K562 (cell line): ENCODE measurements at regions not wholly inside any gene's neighbourhood (a gene's known extent, or its start where the extent isn't known, plus 50 kb on each side); places are given as distances from the start of the nearest gene placed in this dataset.

Source experiments
- ATAC-seq: fragments of 200-7000 bp; cut with Tn5 transposase; 3 replicates; pipeline ENCODE4 v1.9.1; 2020; ENCODE audit warnings: moderate library complexity
- BruUV-seq: library from RNA; stranded (reverse); fragments of 400-500 nt; replicated peaks from 2 replicates; lab custom pipeline; 2021; lab: Mats Ljungman, UMichigan
- CTCF ChIA-PET: fragments of 300-600 bp; formaldehyde crosslinking; extraction: SDS; loops from one replicate; lab custom pipeline; 2021; ENCODE audit warnings: low intra/inter-chr PET ratio; lab: Yijun Ruan, JAX
- POLR2A ChIA-PET: fragments of 300-600, 350-650 bp; sonication (Branson Sonifier 250); formaldehyde crosslinking; extraction: SDS; loops from one replicate; lab custom pipeline; 2021; ENCODE audit warnings: antibody characterized with exemption, inconsistent platforms; lab: Yijun Ruan, JAX
- DNase-seq, 4 experiments: peaks; one replicate each; pipeline versions ENCODE4 v3.0.0 to v3.0.0-alpha.2; 2011 to 2018; ENCODE audit warnings: low spot score in 3 of 4, mixed read lengths in 3 of 4; ENCODE audit errors: extremely low read depth in 1 of 4
- FAIRE-seq: peaks from 2 replicates; lab custom pipeline; 2011; peaks lifted over from hg19 to GRCh38; lab: Jason Lieb, UNC
- H2AFZ ChIP-seq: 2 replicates; pipeline ENCODE4 v1.6.0; 2011; ENCODE audit warnings: low read depth, low read length, control low read depth, inconsistent platforms
- H3K27ac ChIP-seq: fragments of 200-600 bp; 3 replicates; pipeline ENCODE4 v1.8.0; 2011; ENCODE audit warnings: low read depth, mild to moderate bottlenecking, control low read depth, inconsistent platforms, low read length, moderate library complexity, mixed read lengths; ENCODE audit errors: extremely low read depth
- H3K27me3 ChIP-seq, 2 experiments: fragments of 300-600 bp in 1 of 2; 2 replicates in 1 of 2; 3 replicates in 1 of 2; pipeline versions ENCODE4 v1.6.0 to v1.8.0; 2011; ENCODE audit warnings: inconsistent platforms in 2 of 2, low read length in 2 of 2, mild to moderate bottlenecking in 1 of 2, mixed read lengths in 1 of 2, moderate library complexity in 1 of 2; ENCODE audit not compliant: control insufficient read depth in 2 of 2, insufficient read depth in 2 of 2
- H3K36me3 ChIP-seq: fragments of 300-600 bp; 3 replicates; pipeline ENCODE4 v1.8.0; 2011; ENCODE audit warnings: mild to moderate bottlenecking, low read length, inconsistent platforms; ENCODE audit not compliant: control insufficient read depth, insufficient read depth
- H3K4me1 ChIP-seq, 2 experiments: fragments of 200-600 bp in 1 of 2; replicated peaks in 1 of 2; 2 replicates in 1 of 2; 3 replicates in 1 of 2; pipeline versions ENCODE4 v1.5.1 to v1.8.0; 2011; ENCODE audit warnings: inconsistent platforms in 2 of 2, low read length in 2 of 2, mild to moderate bottlenecking in 1 of 2, mixed read lengths in 1 of 2, moderate library complexity in 1 of 2; ENCODE audit not compliant: control insufficient read depth in 2 of 2, insufficient read depth in 2 of 2
- H3K4me2 ChIP-seq: 2 replicates; pipeline ENCODE4 v1.6.1; 2011; ENCODE audit warnings: low read length, control low read depth, inconsistent platforms, mixed read lengths; ENCODE audit not compliant: insufficient read depth
- H3K4me3 ChIP-seq: fragments of 200-600 bp; sonication (generic), shearing (Covaris generic); 2 replicates; pipeline ENCODE4 v1.5.1; 2016; ENCODE audit warnings: control low read depth, inconsistent platforms
- H3K79me2 ChIP-seq: fragments of 200-600 bp; 3 replicates; pipeline ENCODE4 v1.8.0; 2011; ENCODE audit warnings: low read length, inconsistent platforms; ENCODE audit not compliant: control insufficient read depth, insufficient read depth
- H3K9ac ChIP-seq, 2 experiments: 2 replicates each; pipeline versions ENCODE4 v1.6.0 to v1.6.1; 2011; ENCODE audit warnings: low read depth in 2 of 2, low read length in 2 of 2, control low read depth in 1 of 2, inconsistent platforms in 1 of 2, mild to moderate bottlenecking in 1 of 2, mixed read lengths in 1 of 2; ENCODE audit not compliant: insufficient read depth in 1 of 2
- H3K9me1 ChIP-seq: one replicate; pipeline ENCODE4 v1.6.0; 2011; ENCODE audit warnings: inconsistent platforms, mild to moderate bottlenecking, low read length, moderate library complexity; ENCODE audit not compliant: control insufficient read depth, insufficient read depth
- H3K9me3 ChIP-seq: replicated peaks from 2 replicates; pipeline ENCODE4 v1.5.1; 2011; ENCODE audit warnings: low read depth, low read length, inconsistent platforms; ENCODE audit not compliant: control insufficient read depth, insufficient read depth
- H4K20me1 ChIP-seq: replicated peaks from 2 replicates; pipeline ENCODE4 v1.6.1; 2011; ENCODE audit warnings: low read length, inconsistent platforms, mixed read lengths; ENCODE audit not compliant: control insufficient read depth, insufficient read depth
- ELK1 ChIP-seq: sonication (generic); formaldehyde crosslinking; IDR thresholded peaks from 2 replicates; pipeline ENCODE4 v1.8.1; 2022; ENCODE audit warnings: missing genetic modification reagents
- GABPB1 ChIP-seq: sonication (generic); formaldehyde crosslinking; IDR thresholded peaks from 2 replicates; pipeline ENCODE4 v1.8.0; 2022; ENCODE audit warnings: mild to moderate bottlenecking, missing genetic modification reagents
- HCFC1 ChIP-seq: IDR thresholded peaks from 2 replicates; pipeline ENCODE4 v1.6.1; 2012; ENCODE audit warnings: low read depth, low read length, improper control_type of control experiment
- MYNN ChIP-seq, 2 experiments: sonication (generic); formaldehyde crosslinking in 1 of 2; IDR thresholded peaks; 2 replicates each; pipeline versions ENCODE4 v1.5.0 to v1.6.1; 2016 to 2020; ENCODE audit warnings: antibody characterized with exemption in 1 of 2, missing genetic modification reagents in 1 of 2
- NELFE ChIP-seq: IDR thresholded peaks from 2 replicates; pipeline ENCODE4 v1.6.1; 2011; ENCODE audit warnings: mild to moderate bottlenecking; ENCODE audit not compliant: insufficient read depth, insufficient read length
- NFE2L1 ChIP-seq: fragments of 450-650 bp; IDR thresholded peaks from 2 replicates; pipeline ENCODE4 v1.6.1; 2016; ENCODE audit warnings: missing genetic modification characterization, low read depth, mild to moderate bottlenecking, missing compliant biosample characterization, moderate library complexity, borderline replicate concordance
- POLR3A ChIP-seq: IDR thresholded peaks from 2 replicates; pipeline ENCODE4 v1.6.1; 2011; ENCODE audit warnings: borderline replicate concordance, mild to moderate bottlenecking, moderate library complexity; ENCODE audit not compliant: insufficient read length, insufficient read depth; ENCODE audit errors: extremely low read depth
- PTBP1 ChIP-seq: fragments of 200-400 bp; formaldehyde crosslinking; IDR thresholded peaks from 2 replicates; pipeline ENCODE4 v1.6.1; 2017; ENCODE audit warnings: low read depth, low read length
- SMAD1 ChIP-seq: fragments of 150-350 bp; IDR thresholded peaks from 2 replicates; pipeline ENCODE4 v1.6.1; 2014; ENCODE audit warnings: low read length, low read depth; ENCODE audit not compliant: partially characterized antibody
- SMARCB1 ChIP-seq: IDR thresholded peaks from 2 replicates; pipeline ENCODE4 v1.6.1; 2011; ENCODE audit warnings: improper control_type of control experiment, low read depth; ENCODE audit not compliant: insufficient read length
- SMARCE1 ChIP-seq: fragments of 450-650 bp; IDR thresholded peaks from 2 replicates; pipeline ENCODE4 v1.7.1; 2016; ENCODE audit warnings: mild to moderate bottlenecking
- STAT6 ChIP-seq: sonication (generic); formaldehyde crosslinking; IDR thresholded peaks from 2 replicates; pipeline ENCODE4 v1.8.1; 2023; ENCODE audit warnings: mild to moderate bottlenecking, missing genetic modification reagents
- TCF7 ChIP-seq: sonication (generic); IDR thresholded peaks from 2 replicates; pipeline ENCODE4 v1.6.1; 2016; ENCODE audit warnings: antibody characterized with exemption, borderline replicate concordance
- XRCC4 ChIP-seq: IDR thresholded peaks from one replicate; pipeline ENCODE4 v1.6.1; 2011; ENCODE audit not compliant: insufficient read depth, insufficient read length; ENCODE audit errors: extremely low read depth
- ZC3H4 ChIP-seq: sonication (generic); formaldehyde crosslinking; IDR thresholded peaks from 2 replicates; pipeline ENCODE4 v1.9.0; 2021; ENCODE audit warnings: missing genetic modification reagents, borderline replicate concordance
- ZNF175 ChIP-seq: fragments of 200-800 bp; sonication (Bioruptor generic); IDR thresholded peaks from 2 replicates; pipeline ENCODE4 v1.6.1; 2016; ENCODE audit warnings: low read depth, mild to moderate bottlenecking, missing genetic modification characterization, missing compliant biosample characterization
- ZNF224 ChIP-seq: sonication (generic); formaldehyde crosslinking; IDR thresholded peaks from 2 replicates; pipeline ENCODE4 v1.8.0; 2022; ENCODE audit warnings: mild to moderate bottlenecking, missing genetic modification reagents
- ZNF280B ChIP-seq: fragments of 250-450 bp; sonication (Bioruptor Pico); IDR thresholded peaks from 2 replicates; pipeline ENCODE4 v1.5.1; 2021; ENCODE audit warnings: mild to moderate bottlenecking
- WGBS: fragments of 100-300 bp; shearing (Covaris generic); methylation state at CpG from one replicate; pipeline ENCODE4 v1.1.6; 2016; ENCODE audit warnings: low coverage, mixed read lengths; ENCODE audit not compliant: insufficient coverage; ENCODE audit errors: missing lambda C conversion rate; 5-methylcytosine and 5-hydroxymethylcytosine counted together
- in situ Hi-C: fragments of 300-500 bp; cut with MboI; formaldehyde crosslinking; loops from 4 replicates; pipeline ENCODE4 v1.15.0; 2018; ENCODE audit warnings: inconsistent platforms, mixed read lengths
- intact Hi-C: fragments of 100-400 bp; cut with micrococcal nuclease; formaldehyde crosslinking; loops from 2 replicates; pipeline ENCODE4 v1.14.2; 2022

- Histone ChIP-seq H2AFZ (no peak overlapping the region), H3K27ac (no peak overlapping the region), H3K79me2 (no peaks in the 10 kb centered on the region), H3K36me3 (no peaks in the 10 kb centered on the region), H3K4me3 (no peak overlapping the region), H3K9me1 (no peaks in the 10 kb centered on the region), H4K20me1 (no peaks in the 10 kb centered on the region), H3K9ac (no peak overlapping the region), H3K4me1 (no peaks in the 10 kb centered on the region), H3K9me3 (no peaks in the 10 kb centered on the region), H3K4me2 (no peak overlapping the region), H3K27me3 (no peaks in the 10 kb centered on the region)
- FAIRE-seq (no peak), DNase-seq (no peak), ATAC-seq (no peak)
- in situ Hi-C loops (no loop called here), intact Hi-C loops (no loop called here)
- POLR2A ChIA-PET = no interaction called here
- no TSS peak for BruUV-seq
- TF ChIP-seq STAT6 (CRISPR knock-in tag) (no peak), NELFE (no peak), PTBP1 (no peak), GABPB1 (CRISPR knock-in tag) (no peak), TCF7 (no peak), SMAD1 (no peak), POLR3A (no peak), XRCC4 (no peak), MYNN (IDR thresholded peaks at IDR 0.05) (no peak), MYNN (CRISPR knock-in tag; IDR thresholded peaks at IDR 0.05) (no peak), ZNF175 (no peak), NFE2L1 (no peak), ZNF224 (CRISPR knock-in tag) (no peak), ELK1 (CRISPR knock-in tag) (no peak), SMARCE1 (no peak), SMARCB1 (no peak), ZNF280B (CRISPR knock-in tag) (no peak), HCFC1 (no peak), ZC3H4 (no peak)
- CTCF ChIA-PET = no interaction called here
- 0% methylated on average over 1 of the region's 1 CpG for WGBS
Observed at GRCh38 chr4:31325300-31325699, 605.1 kb downstream of the PCDH7 start.
